Neural cell (in vitro differentiated cells): ENCODE measurements at regions not wholly inside any gene's neighbourhood (a gene's known extent, or its start where the extent isn't known, plus 50 kb on each side); places are given as distances from the start of the nearest gene placed in this dataset.

Experiments used
- H2AFZ ChIP-seq: fragments of 200-600, 300-800 bp; sonication (generic), shearing (Covaris generic); 2 replicates; pipeline ENCODE4 v1.6.0; 2014; ENCODE audit warnings: low read depth, mild to moderate bottlenecking, antibody characterized with exemption, low read length, moderate library complexity
- H3F3A ChIP-seq: fragments of 200-600 bp; shearing (Covaris generic); 2 replicates; pipeline ENCODE4 v1.6.1; 2016; ENCODE audit warnings: mild to moderate bottlenecking, moderate library complexity, mixed read lengths, antibody characterized with exemption, low read length; ENCODE audit not compliant: insufficient read depth, poor library complexity, severe bottlenecking
- H3K27ac ChIP-seq: fragments of 200-600, 300-800 bp; sonication (generic), shearing (Covaris generic); 2 replicates; pipeline ENCODE4 v1.5.1; 2014; ENCODE audit warnings: mild to moderate bottlenecking, low read length, moderate library complexity
- H3K27me3 ChIP-seq: fragments of 300-800, 200-600 bp; sonication (generic), shearing (Covaris generic); 2 replicates; pipeline ENCODE4 v1.6.0; 2014; ENCODE audit warnings: mild to moderate bottlenecking, low read depth, low read length, moderate library complexity; ENCODE audit not compliant: insufficient read depth
- H3K36me3 ChIP-seq: fragments of 300-800, 200-600 bp; sonication (generic), shearing (Covaris generic); 2 replicates; pipeline ENCODE4 v1.5.1; 2014; ENCODE audit warnings: mild to moderate bottlenecking, antibody characterized with exemption, low read length, moderate library complexity; ENCODE audit not compliant: insufficient read depth
- H3K4me2 ChIP-seq: fragments of 300-800, 200-600 bp; sonication (generic), shearing (Covaris generic); 2 replicates; pipeline ENCODE4 v1.6.0; 2014; ENCODE audit warnings: mild to moderate bottlenecking, low read length
- H3K4me3 ChIP-seq: fragments of 300-800, 200-600 bp; sonication (generic), shearing (Covaris generic); 2 replicates; pipeline ENCODE4 v1.5.1; 2014; ENCODE audit warnings: mild to moderate bottlenecking, low read length, moderate library complexity
- H3K79me2 ChIP-seq: fragments of 200-600 bp; shearing (Covaris generic); replicated peaks from 2 replicates; pipeline ENCODE4 v1.6.0; 2014; ENCODE audit warnings: mild to moderate bottlenecking, low read length, moderate library complexity; ENCODE audit not compliant: insufficient read depth
- H3K9ac ChIP-seq: fragments of 300-800, 200-600 bp; sonication (generic), shearing (Covaris generic); 2 replicates; pipeline ENCODE4 v1.6.1; 2016; ENCODE audit warnings: mild to moderate bottlenecking, low read length, mixed read lengths
- H3K9me2 ChIP-seq: fragments of 200-600 bp; shearing (Covaris generic); 2 replicates; pipeline ENCODE4 v1.6.1; 2016; ENCODE audit warnings: mild to moderate bottlenecking, low read length, mixed read lengths; ENCODE audit not compliant: insufficient read depth
- H3K9me3 ChIP-seq: fragments of 200-600, 300-800 bp; sonication (generic), shearing (Covaris generic); 2 replicates; pipeline ENCODE4 v1.6.1; 2016; ENCODE audit warnings: mild to moderate bottlenecking, mixed run types, low read length, moderate library complexity, mixed read lengths
- H4K20me1 ChIP-seq: fragments of 200-600 bp; shearing (Covaris generic); 2 replicates; pipeline ENCODE4 v1.6.1; 2016; ENCODE audit warnings: mild to moderate bottlenecking, mixed run types; ENCODE audit not compliant: insufficient read depth
- CTCF ChIP-seq: fragments of 450-650 bp; IDR thresholded peaks from 2 replicates; pipeline ENCODE4 v1.5.1; 2014; ENCODE audit warnings: antibody characterized with exemption, mild to moderate bottlenecking, moderate library complexity; ENCODE audit not compliant: poor library complexity, severe bottlenecking
- EP300 ChIP-seq: fragments of 450-650 bp; conservative IDR thresholded peaks from 2 replicates; pipeline ENCODE4 v1.6.1; 2014; ENCODE audit warnings: antibody characterized with exemption, mild to moderate bottlenecking, moderate library complexity; ENCODE audit not compliant: poor library complexity, severe bottlenecking
- EZH2 ChIP-seq: fragments of 200-600, 300-800 bp; shearing (Covaris generic), sonication (generic); IDR thresholded peaks from 2 replicates; pipeline ENCODE4 v1.6.1; 2014; ENCODE audit warnings: antibody characterized with exemption, low read length, borderline replicate concordance, mild to moderate bottlenecking; ENCODE audit not compliant: insufficient read depth, poor library complexity, severe bottlenecking
- MXI1 ChIP-seq: fragments of 450-650 bp; conservative IDR thresholded peaks from 2 replicates; pipeline ENCODE4 v1.6.1; 2014; ENCODE audit warnings: antibody characterized with exemption, mild to moderate bottlenecking; ENCODE audit not compliant: poor library complexity, severe bottlenecking
- POLR2AphosphoS5 ChIP-seq: IDR thresholded peaks from 2 replicates; pipeline ENCODE4 v1.6.1; 2012
- REST ChIP-seq: IDR thresholded peaks from 2 replicates; pipeline ENCODE4 v1.6.1; 2012; ENCODE audit warnings: borderline replicate concordance
- SMC3 ChIP-seq: fragments of 450-650 bp; conservative IDR thresholded peaks from 2 replicates; pipeline ENCODE4 v1.6.1; 2014; ENCODE audit warnings: antibody characterized with exemption, mild to moderate bottlenecking, moderate library complexity; ENCODE audit not compliant: poor library complexity
- TAF1 ChIP-seq: IDR thresholded peaks from 2 replicates; pipeline ENCODE4 v1.6.1; 2012; ENCODE audit warnings: low read depth

- no peaks in the 10 kb centered on the region for H3K9me3 ChIP-seq
- no peak overlapping the region for H3K4me2 ChIP-seq
- H3K79me2 ChIP-seq = no peaks in the 10 kb centered on the region
- H3F3A ChIP-seq = no peaks in the 10 kb centered on the region
- TF ChIP-seq REST = no peak
- no peak for TF ChIP-seq SMC3
- H3K27me3 ChIP-seq = no peaks in the 10 kb centered on the region
- no peak overlapping the region for H2AFZ ChIP-seq
- no peak overlapping the region for H3K4me3 ChIP-seq
- H3K36me3 ChIP-seq = no peaks in the 10 kb centered on the region
- no peaks in the 10 kb centered on the region for H3K9me2 ChIP-seq
- H3K9ac ChIP-seq = no peak overlapping the region
- no peaks in the 10 kb centered on the region for H4K20me1 ChIP-seq
- no peak overlapping the region for H3K27ac ChIP-seq
These were observed 143.4 kb upstream of the KBTBD8 start for GRCh38 chr3:66854601-66855151.

- Histone ChIP-seq H3K36me3 (no peaks in the 10 kb centered on the region), H3K27me3 (no peaks in the 10 kb centered on the region), H3K9ac (no peak overlapping the region), H3F3A (no peaks in the 10 kb centered on the region), H3K4me2 (no peak overlapping the region), H2AFZ (no peak overlapping the region), H3K9me2 (no peaks in the 10 kb centered on the region), H3K79me2 (no peaks in the 10 kb centered on the region), H3K27ac (no peak overlapping the region), H4K20me1 (no peaks in the 10 kb centered on the region), H3K9me3 (no peaks in the 10 kb centered on the region), H3K4me3 (no peak overlapping the region)
- TF ChIP-seq TAF1 (no peak), POLR2AphosphoS5 (no peak), SMC3 (no peak), MXI1 (no peak), EZH2 (no peak)
These were observed 141.6 kb upstream of the KBTBD8 start for GRCh38 chr3:66856533-66856932.

- Histone ChIP-seq H3K4me3 (no peak overlapping the region), H3K4me2 (no peak overlapping the region), H3K9me2 (no peaks in the 10 kb centered on the region), H2AFZ (no peak overlapping the region), H4K20me1 (no peaks in the 10 kb centered on the region), H3K27ac (no peak overlapping the region), H3K9ac (no peak overlapping the region), H3K9me3 (no peaks in the 10 kb centered on the region), H3F3A (no peaks in the 10 kb centered on the region), H3K79me2 (no peaks in the 10 kb centered on the region), H3K27me3 (no peaks in the 10 kb centered on the region), H3K36me3 (no peaks in the 10 kb centered on the region)
- TF ChIP-seq CTCF = no peak
- TF ChIP-seq REST = no peak
- no peak for TF ChIP-seq TAF1
- no peak for TF ChIP-seq SMC3
- TF ChIP-seq MXI1 = no peak
- no peak for TF ChIP-seq EZH2
- no peak for TF ChIP-seq EP300
- TF ChIP-seq POLR2AphosphoS5 = no peak
These were observed 139.3 kb upstream of the KBTBD8 start for GRCh38 chr3:66858656-66859381.
